ENCODE measurements at regions not wholly inside any gene's neighbourhood (a gene's known extent, or its start where the extent isn't known, plus 50 kb on each side); places are given as distances from the start of the nearest gene placed in this dataset.

DNA sequence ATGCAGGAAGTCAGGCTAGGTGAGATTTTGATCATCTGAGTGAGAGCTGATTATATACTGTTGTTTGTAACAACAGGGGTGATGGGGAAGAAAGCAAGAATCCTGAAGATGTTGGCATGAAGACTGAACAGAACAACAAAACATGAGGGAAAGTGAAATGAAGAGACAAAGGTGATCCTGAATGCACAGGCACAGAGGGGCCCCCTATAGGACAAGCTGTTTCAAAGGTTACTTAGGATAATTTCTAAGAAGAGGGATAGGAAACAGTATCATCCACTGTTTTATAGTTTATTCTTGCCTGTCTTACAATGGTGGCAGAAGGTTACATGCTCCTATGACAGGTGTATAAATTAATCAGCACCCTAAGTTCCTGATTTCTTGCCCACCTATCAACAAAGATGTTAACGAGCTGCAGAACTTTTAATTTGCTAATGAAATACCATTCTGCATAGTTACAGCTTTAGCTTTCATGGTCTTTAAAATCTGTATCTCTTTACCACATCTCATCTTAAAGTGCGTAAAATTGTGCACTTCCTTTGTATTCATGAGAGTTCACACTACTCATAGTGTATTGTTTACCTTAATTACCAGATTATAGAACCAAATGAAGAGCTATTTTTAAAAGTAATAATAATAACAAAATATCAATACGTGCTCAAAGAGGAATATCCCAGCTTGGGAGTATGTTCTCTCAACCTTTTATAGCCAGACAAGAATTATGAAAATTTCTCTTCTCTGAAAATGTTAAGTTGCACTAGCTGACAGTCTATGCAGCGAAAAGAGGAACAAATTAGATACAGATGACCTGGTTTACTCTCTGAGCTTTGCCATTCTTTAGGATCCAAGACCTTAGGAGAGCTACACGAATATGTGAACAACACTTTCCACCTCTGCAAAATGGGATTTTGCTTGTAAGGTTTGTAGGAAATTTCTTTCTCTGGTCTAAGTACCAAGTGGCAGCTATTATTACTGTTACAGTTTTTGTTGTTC is 192.5 kb downstream of the EDN1 start:
- TF ChIP-seq, protein P1, sequence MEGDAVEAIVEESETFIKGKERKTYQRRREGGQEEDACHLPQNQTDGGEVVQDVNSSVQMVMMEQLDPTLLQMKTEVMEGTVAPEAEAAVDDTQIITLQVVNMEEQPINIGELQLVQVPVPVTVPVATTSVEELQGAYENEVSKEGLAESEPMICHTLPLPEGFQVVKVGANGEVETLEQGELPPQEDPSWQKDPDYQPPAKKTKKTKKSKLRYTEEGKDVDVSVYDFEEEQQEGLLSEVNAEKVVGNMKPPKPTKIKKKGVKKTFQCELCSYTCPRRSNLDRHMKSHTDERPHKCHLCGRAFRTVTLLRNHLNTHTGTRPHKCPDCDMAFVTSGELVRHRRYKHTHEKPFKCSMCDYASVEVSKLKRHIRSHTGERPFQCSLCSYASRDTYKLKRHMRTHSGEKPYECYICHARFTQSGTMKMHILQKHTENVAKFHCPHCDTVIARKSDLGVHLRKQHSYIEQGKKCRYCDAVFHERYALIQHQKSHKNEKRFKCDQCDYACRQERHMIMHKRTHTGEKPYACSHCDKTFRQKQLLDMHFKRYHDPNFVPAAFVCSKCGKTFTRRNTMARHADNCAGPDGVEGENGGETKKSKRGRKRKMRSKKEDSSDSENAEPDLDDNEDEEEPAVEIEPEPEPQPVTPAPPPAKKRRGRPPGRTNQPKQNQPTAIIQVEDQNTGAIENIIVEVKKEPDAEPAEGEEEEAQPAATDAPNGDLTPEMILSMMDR (IDR thresholded peaks at IDR 0.05), result no peak
- DNase-seq, result peak in 1 of 3 donors; percentile 41
- ATAC-seq, result peak; percentile 21
- intact Hi-C loops (cut with DNase I, micrococcal nuclease), result no loop called here
- no peaks in the 10 kb centered on the region for H3K4me1 ChIP-seq (ENCODE audit: low read depth)
- H3K4me3 ChIP-seq, result no peak overlapping the region
- H3K36me3 ChIP-seq (ENCODE audit: low read depth), result no peaks in the 10 kb centered on the region
- no peaks in the 10 kb centered on the region for H3K9me3 ChIP-seq

DNA sequence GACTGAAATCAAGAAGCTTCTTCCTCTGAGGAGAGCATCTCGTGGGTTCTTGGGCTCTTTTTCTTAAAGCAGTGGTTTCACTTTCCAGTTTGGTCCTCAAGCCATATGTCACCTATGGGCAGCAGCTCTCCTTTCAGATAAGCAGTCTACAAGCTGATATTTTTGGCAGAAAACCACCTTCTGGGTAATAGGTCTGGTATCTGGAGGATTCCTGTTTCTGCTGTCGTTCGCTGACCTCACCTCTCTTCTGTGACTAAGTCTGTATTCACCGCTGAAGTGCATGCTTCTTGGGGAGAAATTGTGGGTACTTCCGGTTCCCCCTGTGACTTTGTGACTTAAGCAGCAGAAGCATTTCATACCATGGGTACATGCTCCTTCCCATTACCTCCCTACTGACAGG is 193.6 kb downstream of the EDN1 start:
- H3K4me3 ChIP-seq, result no peak overlapping the region
- ATAC-seq, result no peak
- DNase-seq, result no peak
- no peaks in the 10 kb centered on the region for H3K9me3 ChIP-seq
- no peaks in the 10 kb centered on the region for H3K36me3 ChIP-seq (ENCODE audit: low read depth)
- TF ChIP-seq, protein P1 (IDR thresholded peaks at IDR 0.05), result no peak
- H3K4me1 ChIP-seq (ENCODE audit: low read depth), result no peaks in the 10 kb centered on the region
- intact Hi-C loops (cut with DNase I, micrococcal nuclease), result no loop called here

DNA sequence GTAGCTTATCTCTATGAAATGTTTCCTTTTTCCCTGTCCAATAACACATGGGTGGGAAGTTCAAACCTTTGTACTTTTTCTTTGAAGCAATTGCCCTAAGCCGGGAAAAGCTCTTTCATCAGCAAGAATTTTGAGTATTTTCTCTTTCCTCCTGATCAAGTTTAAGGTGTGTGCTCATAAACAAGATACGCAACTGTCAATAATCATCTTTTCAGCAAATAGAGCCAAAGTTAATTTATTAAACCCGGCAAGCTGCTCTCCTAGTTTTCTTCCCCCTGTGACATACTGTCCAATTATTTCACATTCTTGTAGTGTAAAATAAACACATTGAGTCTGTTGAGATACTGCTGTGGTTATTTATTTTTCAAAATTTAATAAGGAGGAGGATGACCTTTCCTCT is 194.4 kb downstream of the EDN1 start:
- Histone ChIP-seq H3K4me3 (no peak overlapping the region), H3K36me3 (ENCODE audit: low read depth) (no peaks in the 10 kb centered on the region), H3K4me1 (ENCODE audit: low read depth) (no peaks in the 10 kb centered on the region), H3K9me3 (no peaks in the 10 kb centered on the region)
- intact Hi-C loops (cut with DNase I, micrococcal nuclease), result no loop called here
- TF ChIP-seq, protein P1 (IDR thresholded peaks at IDR 0.05), result no peak
- no peak for DNase-seq
- ATAC-seq, result no peak

DNA sequence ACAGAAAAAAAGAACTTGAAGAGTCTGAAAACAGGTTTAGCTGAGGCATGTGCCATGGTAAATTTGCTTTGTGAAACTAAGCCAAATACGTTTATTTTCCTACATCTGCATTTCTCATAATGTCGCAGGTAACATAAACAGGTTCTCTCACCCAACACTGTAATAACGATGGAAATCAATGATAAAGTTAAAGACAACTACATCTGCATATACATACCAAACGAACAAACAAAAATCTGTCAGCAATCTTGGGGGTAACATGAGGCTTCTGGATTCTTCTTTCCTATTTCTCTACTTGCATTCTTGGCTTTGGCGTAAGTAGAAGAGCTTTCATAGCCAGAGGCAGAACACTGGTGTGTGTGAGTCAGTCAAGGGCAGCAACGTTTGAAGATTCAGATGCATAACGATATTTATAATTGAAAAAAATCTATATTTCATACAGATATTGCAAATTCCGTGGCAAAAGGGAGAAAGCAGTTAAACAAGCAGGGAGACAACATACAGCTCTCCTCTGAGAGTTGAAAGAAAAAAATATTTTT is 195.1 kb downstream of the EDN1 start:
- H3K9me3 ChIP-seq, result no peaks in the 10 kb centered on the region
- intact Hi-C loops (cut with DNase I, micrococcal nuclease), result no loop called here
- no peaks in the 10 kb centered on the region for H3K4me1 ChIP-seq (ENCODE audit: low read depth)
- H3K36me3 ChIP-seq (ENCODE audit: low read depth), result no peaks in the 10 kb centered on the region
- DNase-seq, result no peak
- no peak for ATAC-seq
- TF ChIP-seq, protein P1 (IDR thresholded peaks at IDR 0.05), result no peak
- H3K4me3 ChIP-seq, result no peak overlapping the region

DNA sequence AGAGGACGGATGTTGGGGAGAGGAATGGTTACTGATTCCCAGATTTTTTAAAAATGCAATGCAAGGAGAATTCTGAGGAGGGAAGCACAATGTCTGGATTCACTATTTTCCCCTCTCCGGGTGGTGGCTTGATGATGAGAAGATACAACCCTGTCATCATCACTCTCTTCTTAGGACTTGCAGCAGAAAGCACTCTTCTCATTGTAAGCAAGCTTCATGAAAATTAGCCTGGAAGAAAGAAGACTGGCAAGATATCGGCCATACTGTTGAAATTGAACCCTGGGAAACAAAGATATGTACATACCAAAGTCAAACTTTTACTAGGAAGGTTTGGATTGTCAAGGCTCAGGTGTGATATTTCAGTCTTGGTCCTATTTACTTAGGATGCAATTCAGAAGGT is 195.7 kb downstream of the EDN1 start:
- no peaks in the 10 kb centered on the region for H3K4me1 ChIP-seq (ENCODE audit: low read depth)
- H3K36me3 ChIP-seq (ENCODE audit: low read depth), result no peaks in the 10 kb centered on the region
- intact Hi-C loops (cut with DNase I, micrococcal nuclease), result no loop called here
- no peak for DNase-seq
- TF ChIP-seq, protein P1 (IDR thresholded peaks at IDR 0.05), result no peak
- no peaks in the 10 kb centered on the region for H3K9me3 ChIP-seq
- H3K4me3 ChIP-seq, result no peak overlapping the region
- no peak for ATAC-seq
